ENCODE measurements at regions not wholly inside any gene's neighbourhood (a gene's known extent, or its start where the extent isn't known, plus 50 kb on each side); places are given as distances from the start of the nearest gene placed in this dataset.

- DNase-seq (no peak), ATAC-seq (no peak)
- Histone ChIP-seq H3K27ac (no peak overlapping the region), H3K4me3 (no peak overlapping the region), H3K4me1 (no peaks in the 10 kb centered on the region), H3K36me3 (ENCODE audit: insufficient read depth in 1 of 2, low read depth in 1 of 2) (no peaks in the 10 kb centered on the region), H3K9me3 (no peaks in the 10 kb centered on the region), H3K27me3 (ENCODE audit: insufficient read depth in 3 of 3, low read length in 2 of 3) (no peaks in the 10 kb centered on the region)
- intact Hi-C loops (cut with DNase I), result no loop called here
- TF ChIP-seq, protein P1, sequence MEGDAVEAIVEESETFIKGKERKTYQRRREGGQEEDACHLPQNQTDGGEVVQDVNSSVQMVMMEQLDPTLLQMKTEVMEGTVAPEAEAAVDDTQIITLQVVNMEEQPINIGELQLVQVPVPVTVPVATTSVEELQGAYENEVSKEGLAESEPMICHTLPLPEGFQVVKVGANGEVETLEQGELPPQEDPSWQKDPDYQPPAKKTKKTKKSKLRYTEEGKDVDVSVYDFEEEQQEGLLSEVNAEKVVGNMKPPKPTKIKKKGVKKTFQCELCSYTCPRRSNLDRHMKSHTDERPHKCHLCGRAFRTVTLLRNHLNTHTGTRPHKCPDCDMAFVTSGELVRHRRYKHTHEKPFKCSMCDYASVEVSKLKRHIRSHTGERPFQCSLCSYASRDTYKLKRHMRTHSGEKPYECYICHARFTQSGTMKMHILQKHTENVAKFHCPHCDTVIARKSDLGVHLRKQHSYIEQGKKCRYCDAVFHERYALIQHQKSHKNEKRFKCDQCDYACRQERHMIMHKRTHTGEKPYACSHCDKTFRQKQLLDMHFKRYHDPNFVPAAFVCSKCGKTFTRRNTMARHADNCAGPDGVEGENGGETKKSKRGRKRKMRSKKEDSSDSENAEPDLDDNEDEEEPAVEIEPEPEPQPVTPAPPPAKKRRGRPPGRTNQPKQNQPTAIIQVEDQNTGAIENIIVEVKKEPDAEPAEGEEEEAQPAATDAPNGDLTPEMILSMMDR (IDR thresholded peaks at IDR 0.05), result no peak
- 77 to 89% (median 85%) methylated on average over 1 of the region's 1 CpG for WGBS, 3 donors
Measured at GRCh38 chr5:110321117-110321516, 405.4 kb downstream of the TMEM232 start.

GRCh38 chr5:110323357-110323756, 403.1 kb downstream of the TMEM232 start:
- Histone ChIP-seq H3K27ac (no peak overlapping the region), H3K4me3 (no peak overlapping the region), H3K9me3 (no peaks in the 10 kb centered on the region), H3K4me1 (no peaks in the 10 kb centered on the region), H3K36me3 (ENCODE audit: insufficient read depth in 1 of 2, low read depth in 1 of 2) (no peaks in the 10 kb centered on the region), H3K27me3 (ENCODE audit: insufficient read depth in 3 of 3, low read length in 2 of 3) (no peaks in the 10 kb centered on the region)
- TF ChIP-seq, protein P1 (IDR thresholded peaks at IDR 0.05), result no peak
- intact Hi-C loops (cut with DNase I), result no loop called here
- WGBS, 3 donors, result 78 to 94% (median 85%) methylated on average over 1 of the region's 1 CpG
- DNase-seq (no peak), ATAC-seq (no peak)

DNA sequence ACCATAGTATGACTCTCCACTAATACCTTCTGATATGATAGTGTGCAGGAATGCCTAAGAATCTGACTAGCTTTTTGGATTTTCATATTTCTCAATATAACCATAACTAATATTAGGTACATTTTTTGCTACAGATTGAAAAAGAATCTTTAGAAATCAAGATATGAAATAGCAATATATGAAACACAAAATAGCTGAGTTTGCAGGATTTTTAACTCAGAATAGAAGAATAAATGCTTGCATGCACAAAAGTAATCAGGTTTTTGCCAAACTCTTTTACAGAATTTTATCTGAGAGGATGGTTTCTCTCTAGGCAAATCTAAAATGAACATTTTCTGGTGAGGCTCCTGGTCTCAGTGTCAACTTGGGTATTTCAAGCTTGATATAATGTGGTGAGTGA, 402.6 kb downstream of the TMEM232 start:
- Histone ChIP-seq H3K9me3 (no peaks in the 10 kb centered on the region), H3K27me3 (ENCODE audit: insufficient read depth in 3 of 3, low read length in 2 of 3) (no peaks in the 10 kb centered on the region), H3K36me3 (ENCODE audit: insufficient read depth in 1 of 2, low read depth in 1 of 2) (no peaks in the 10 kb centered on the region), H3K27ac (no peak overlapping the region), H3K4me3 (no peak overlapping the region), H3K4me1 (no peaks in the 10 kb centered on the region)
- no peak for ATAC-seq
- intact Hi-C loops (cut with DNase I), result no loop called here
- DNase-seq, result no peak
- TF ChIP-seq, protein P1 (IDR thresholded peaks at IDR 0.05), result no peak

GRCh38 chr5:110324876-110325275, 401.6 kb downstream of the TMEM232 start:
- H3K4me3 ChIP-seq, result no peak overlapping the region
- no peak for ATAC-seq
- intact Hi-C loops (cut with DNase I), result no loop called here
- H3K4me1 ChIP-seq, result no peaks in the 10 kb centered on the region
- H3K27ac ChIP-seq, result no peak overlapping the region
- no peaks in the 10 kb centered on the region for H3K9me3 ChIP-seq
- TF ChIP-seq, protein P1 (IDR thresholded peaks at IDR 0.05), result no peak
- 91 to 97% (median 93%) methylated on average over 1 of the region's 1 CpG for WGBS, 3 donors
- H3K27me3 ChIP-seq (ENCODE audit: insufficient read depth in 3 of 3, low read length in 2 of 3), result no peaks in the 10 kb centered on the region
- no peaks in the 10 kb centered on the region for H3K36me3 ChIP-seq (ENCODE audit: insufficient read depth in 1 of 2, low read depth in 1 of 2)
- DNase-seq, result no peak

GRCh38 chr5:110329955-110330525, 396.4 kb downstream of the TMEM232 start:
- no peak for ATAC-seq
- Histone ChIP-seq H3K27ac (no peak overlapping the region), H3K4me1 (no peaks in the 10 kb centered on the region), H3K4me3 (no peak overlapping the region), H3K36me3 (ENCODE audit: insufficient read depth in 1 of 2, low read depth in 1 of 2) (no peaks in the 10 kb centered on the region), H3K27me3 (ENCODE audit: insufficient read depth in 3 of 3, low read length in 2 of 3) (no peaks in the 10 kb centered on the region), H3K9me3 (no peaks in the 10 kb centered on the region)
- WGBS, 3 donors, result 49 to 53% (median 53%) methylated on average over 5 of the region's 5 CpGs
- TF ChIP-seq, protein P1 (IDR thresholded peaks at IDR 0.05), result no peak
- intact Hi-C loops (cut with DNase I), result no loop called here
- no peak for DNase-seq

Measured in psoas muscle (tissue), 7 donors.